Astrocyte (in vitro differentiated cells and primary cell): ENCODE measurements at regions not wholly inside any gene's neighbourhood (a gene's known extent, or its start where the extent isn't known, plus 50 kb on each side); places are given as distances from the start of the nearest gene placed in this dataset.
"Not testable (repeated sequence)": the region's sequence is repeated elsewhere in the genome, so short reads cannot be mapped to it uniquely, and the experiment has no call there.

ENCODE experiments used
- DNase-seq: peaks from one replicate; pipeline ENCODE4 v3.0.0-alpha.2; 2010; ENCODE audit warnings: low read depth
- FAIRE-seq: peaks from 2 replicates; lab custom pipeline; 2011; peaks lifted over from hg19 to GRCh38; lab: Jason Lieb, UNC
- H2AFZ ChIP-seq: 2 replicates; pipeline ENCODE4 v1.6.0; 2012; ENCODE audit warnings: low read depth, low read length, inconsistent platforms
- H3K27ac ChIP-seq: 2 replicates; pipeline ENCODE4 v1.5.1; 2011; ENCODE audit warnings: low read depth, low read length, inconsistent platforms
- H3K27me3 ChIP-seq: 2 replicates; pipeline ENCODE4 v1.6.0; 2011; ENCODE audit warnings: low read length, inconsistent platforms; ENCODE audit not compliant: insufficient read depth
- H3K36me3 ChIP-seq: 2 replicates; pipeline ENCODE4 v1.5.1; 2011; ENCODE audit warnings: low read length, inconsistent platforms; ENCODE audit not compliant: insufficient read depth
- H3K4me1 ChIP-seq: 2 replicates; pipeline ENCODE4 v1.5.1; 2011; ENCODE audit warnings: low read length, inconsistent platforms; ENCODE audit not compliant: insufficient read depth
- H3K4me2 ChIP-seq: 2 replicates; pipeline ENCODE4 v1.6.0; 2012; ENCODE audit warnings: low read length, inconsistent platforms
- H3K4me3 ChIP-seq: 2 replicates; pipeline ENCODE4 v1.5.1; 2011; ENCODE audit warnings: low read depth, mild to moderate bottlenecking, low read length, inconsistent platforms; ENCODE audit not compliant: insufficient read depth
- H3K79me2 ChIP-seq: 2 replicates; pipeline ENCODE4 v1.6.0; 2012; ENCODE audit warnings: mild to moderate bottlenecking, low read length, inconsistent platforms; ENCODE audit not compliant: insufficient read depth
- H3K9ac ChIP-seq: 2 replicates; pipeline ENCODE4 v1.6.0; 2012; ENCODE audit warnings: mild to moderate bottlenecking, low read length, inconsistent platforms
- H3K9me3 ChIP-seq: 2 replicates; pipeline ENCODE4 v1.5.1; 2012; ENCODE audit warnings: low read depth, mild to moderate bottlenecking, low read length, inconsistent platforms; ENCODE audit not compliant: insufficient read depth
- H4K20me1 ChIP-seq: 2 replicates; pipeline ENCODE4 v1.6.0; 2012; ENCODE audit warnings: low read length, inconsistent platforms; ENCODE audit not compliant: insufficient read depth
- H3K27ac Mint-ChIP-seq: one replicate; pipeline ENCODE4 v1.8.0; 2021; ENCODE audit warnings: mild to moderate bottlenecking, mixed read lengths; ENCODE audit not compliant: unreplicated experiment
- H3K27me3 Mint-ChIP-seq: one replicate; pipeline ENCODE4 v1.8.0; 2021; ENCODE audit warnings: low read depth, mixed read lengths; ENCODE audit not compliant: unreplicated experiment
- H3K36me3 Mint-ChIP-seq: one replicate; pipeline ENCODE4 v1.8.0; 2021; ENCODE audit warnings: low read depth, mixed read lengths; ENCODE audit not compliant: unreplicated experiment
- H3K4me1 Mint-ChIP-seq: one replicate; pipeline ENCODE4 v1.8.0; 2021; ENCODE audit warnings: low read depth, mixed read lengths; ENCODE audit not compliant: unreplicated experiment
- H3K4me3 Mint-ChIP-seq: one replicate; pipeline ENCODE4 v1.8.0; 2021; ENCODE audit warnings: mild to moderate bottlenecking, moderate library complexity, mixed read lengths; ENCODE audit not compliant: unreplicated experiment
- H3K9me3 Mint-ChIP-seq: one replicate; pipeline ENCODE4 v1.8.0; 2021; ENCODE audit warnings: mild to moderate bottlenecking, mixed read lengths; ENCODE audit not compliant: unreplicated experiment
- EZH2 ChIP-seq: IDR thresholded peaks from 2 replicates; pipeline ENCODE4 v1.6.1; 2012; ENCODE audit warnings: mild to moderate bottlenecking, low read length, inconsistent platforms; ENCODE audit not compliant: insufficient read depth
- TF ChIP-seq, protein P1 (sequence below): IDR thresholded peaks from 2 replicates; pipeline ENCODE4 v1.5.1; 2011; ENCODE audit warnings: low read depth, mild to moderate bottlenecking, inconsistent platforms, low read length, moderate library complexity; ENCODE audit not compliant: insufficient read depth

DNA sequence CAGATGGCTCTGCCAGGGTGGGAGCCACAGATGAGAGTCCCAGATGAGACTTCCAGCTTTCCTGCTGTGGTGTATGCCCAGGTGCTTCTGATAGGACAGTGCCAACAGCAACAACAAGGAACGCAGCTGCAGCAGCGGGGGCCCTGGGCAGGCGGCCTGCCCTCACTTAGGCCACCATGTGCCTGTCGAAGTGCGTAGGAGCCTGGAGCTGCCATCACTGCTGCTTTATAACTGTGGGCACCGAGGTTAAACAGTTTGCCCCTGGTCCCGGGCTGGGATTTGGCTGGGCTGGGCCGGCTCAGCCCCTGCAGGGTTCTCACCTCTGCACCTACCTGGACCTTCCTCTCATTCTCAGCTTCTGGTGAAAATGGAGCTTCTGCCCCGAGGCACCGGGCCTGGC, 54.4 kb upstream of the LRPAP1 start:
- H4K20me1 ChIP-seq, H3K27ac Mint-ChIP-seq, H3K4me3 ChIP-seq, H3K27ac ChIP-seq, H3K36me3 Mint-ChIP-seq, H3K9me3 Mint-ChIP-seq, FAIRE-seq, H3K4me2 ChIP-seq, H3K4me1 ChIP-seq, DNase-seq, H3K79me2 ChIP-seq, H3K4me3 Mint-ChIP-seq, H3K36me3 ChIP-seq, H3K4me1 Mint-ChIP-seq, H3K9ac ChIP-seq, H2AFZ ChIP-seq, H3K9me3 ChIP-seq, H3K27me3 ChIP-seq: not testable (repeated sequence)
- H3K27me3 Mint-ChIP-seq: peaks cover 33% of the 10 kb centered on the region

DNA sequence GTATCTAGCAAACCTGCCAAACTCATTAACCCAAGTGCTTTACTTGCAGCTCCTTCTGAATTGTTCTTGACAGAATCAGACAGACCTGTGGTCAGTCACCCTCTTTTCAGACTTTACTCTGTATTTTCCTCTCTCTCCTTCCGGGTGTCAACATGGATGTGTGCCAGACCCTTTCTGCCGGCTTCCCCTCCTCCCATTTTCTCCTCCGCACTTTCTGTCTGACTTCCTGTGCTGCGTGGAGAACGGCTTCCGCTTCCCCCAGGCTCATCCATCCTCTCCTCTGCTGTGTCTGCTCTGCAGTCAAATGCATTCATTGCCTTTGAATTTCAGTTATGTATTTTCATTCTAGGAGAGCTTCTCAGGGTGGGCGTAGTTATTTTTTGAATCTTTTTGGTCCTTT, 53.3 kb upstream of the LRPAP1 start:
- H3K4me2 ChIP-seq, H3K27ac ChIP-seq, H3K4me1 ChIP-seq, H3K36me3 Mint-ChIP-seq, DNase-seq, H4K20me1 ChIP-seq, H3K9me3 Mint-ChIP-seq, H2AFZ ChIP-seq, H3K79me2 ChIP-seq, FAIRE-seq, H3K4me3 ChIP-seq, H3K27me3 ChIP-seq, H3K9me3 ChIP-seq, H3K36me3 ChIP-seq, H3K9ac ChIP-seq, H3K4me1 Mint-ChIP-seq, H3K4me3 Mint-ChIP-seq, H3K27ac Mint-ChIP-seq: not testable (repeated sequence)
- peaks cover 33% of the 10 kb centered on the region for H3K27me3 Mint-ChIP-seq

DNA sequence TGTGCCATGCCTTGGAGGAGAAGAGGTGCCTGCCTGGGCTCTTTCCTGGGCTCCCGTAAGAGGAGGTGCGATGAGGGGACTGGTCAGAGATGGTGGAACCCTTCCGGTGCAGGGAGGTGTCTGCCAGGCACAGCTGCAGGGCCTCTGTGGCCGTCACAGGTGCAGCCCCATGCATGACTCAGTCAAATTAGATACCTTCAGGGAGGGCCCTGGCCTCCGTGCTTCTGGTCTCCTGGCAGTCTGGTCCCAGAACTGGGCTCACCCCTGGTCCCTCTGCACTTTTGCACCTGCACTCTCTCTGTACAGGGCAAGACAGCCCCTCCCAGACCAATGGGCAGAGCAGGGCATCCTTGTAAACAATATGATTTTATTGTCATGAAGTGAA, 49.9 kb upstream of the LRPAP1 start:
- Histone ChIP-seq H2AFZ (no peak overlapping the region), H3K27me3 (no peaks in the 10 kb centered on the region), H4K20me1 (no peaks in the 10 kb centered on the region), H3K79me2 (no peaks in the 10 kb centered on the region), H3K4me1 (no peaks in the 10 kb centered on the region), H3K36me3 (no peaks in the 10 kb centered on the region), H3K4me2 (no peak overlapping the region), H3K4me3 (no peak overlapping the region), H3K27ac (no peak overlapping the region), H3K9me3 (no peaks in the 10 kb centered on the region), H3K9ac (no peak overlapping the region)
- H3K4me3 Mint-ChIP-seq: no peak overlapping the region
- H3K36me3 Mint-ChIP-seq: no peaks in the 10 kb centered on the region
- H3K4me1 Mint-ChIP-seq: no peaks in the 10 kb centered on the region
- no peak for FAIRE-seq
- H3K9me3 Mint-ChIP-seq: no peaks in the 10 kb centered on the region
- DNase-seq: no peak
- peaks cover 37% of the 10 kb centered on the region for H3K27me3 Mint-ChIP-seq
- no peak overlapping the region for H3K27ac Mint-ChIP-seq
- TF ChIP-seq EZH2: no peak
- TF ChIP-seq, protein P1, sequence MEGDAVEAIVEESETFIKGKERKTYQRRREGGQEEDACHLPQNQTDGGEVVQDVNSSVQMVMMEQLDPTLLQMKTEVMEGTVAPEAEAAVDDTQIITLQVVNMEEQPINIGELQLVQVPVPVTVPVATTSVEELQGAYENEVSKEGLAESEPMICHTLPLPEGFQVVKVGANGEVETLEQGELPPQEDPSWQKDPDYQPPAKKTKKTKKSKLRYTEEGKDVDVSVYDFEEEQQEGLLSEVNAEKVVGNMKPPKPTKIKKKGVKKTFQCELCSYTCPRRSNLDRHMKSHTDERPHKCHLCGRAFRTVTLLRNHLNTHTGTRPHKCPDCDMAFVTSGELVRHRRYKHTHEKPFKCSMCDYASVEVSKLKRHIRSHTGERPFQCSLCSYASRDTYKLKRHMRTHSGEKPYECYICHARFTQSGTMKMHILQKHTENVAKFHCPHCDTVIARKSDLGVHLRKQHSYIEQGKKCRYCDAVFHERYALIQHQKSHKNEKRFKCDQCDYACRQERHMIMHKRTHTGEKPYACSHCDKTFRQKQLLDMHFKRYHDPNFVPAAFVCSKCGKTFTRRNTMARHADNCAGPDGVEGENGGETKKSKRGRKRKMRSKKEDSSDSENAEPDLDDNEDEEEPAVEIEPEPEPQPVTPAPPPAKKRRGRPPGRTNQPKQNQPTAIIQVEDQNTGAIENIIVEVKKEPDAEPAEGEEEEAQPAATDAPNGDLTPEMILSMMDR: no peak
